Transverse colon (tissue), 4 donors: ENCODE measurements at regions not wholly inside any gene's neighbourhood (a gene's known extent, or its start where the extent isn't known, plus 50 kb on each side); places are given as distances from the start of the nearest gene placed in this dataset.

Experiments used
- CTCF ChIP-seq, 5 experiments: fragments of 200-600 bp in 3 of 5; fragments of 450-650 bp in 2 of 5; sonication (generic) in 3 of 5; IDR thresholded peaks; 1 replicate in 2 of 5; 2 replicates in 3 of 5; pipeline ENCODE4 v1.5.1; 2016 to 2017; ENCODE audit warnings: antibody characterized with exemption in 5 of 5, inconsistent platforms in 3 of 5, mild to moderate bottlenecking in 2 of 5, moderate library complexity in 1 of 5
- EP300 ChIP-seq: sonication (generic); formaldehyde crosslinking; IDR thresholded peaks from one replicate; pipeline ENCODE4 v1.6.1; 2017; ENCODE audit warnings: antibody characterized with exemption, low read depth
- POLR2A ChIP-seq: fragments of 450-650 bp; IDR thresholded peaks from one replicate; pipeline ENCODE4 v1.6.1; 2016; ENCODE audit warnings: antibody characterized with exemption, mild to moderate bottlenecking, moderate library complexity
- POLR2AphosphoS5 ChIP-seq, 3 donors: sonication (generic); formaldehyde crosslinking; IDR thresholded peaks; one replicate each; pipeline ENCODE4 v1.6.1; 2016; ENCODE audit warnings: antibody characterized with exemption in 3 of 3

GRCh38 chr7:67535241-67535989 is 538.8 kb downstream of the TYW1 start:
- no peak for TF ChIP-seq POLR2A
- TF ChIP-seq POLR2AphosphoS5 (IDR thresholded peaks at IDR 0.05): no peak
- no peak for TF ChIP-seq EP300
- TF ChIP-seq CTCF (IDR thresholded peaks at IDR 0.05): no peak
